ENCODE measurements at regions not wholly inside any gene's neighbourhood (a gene's known extent, or its start where the extent isn't known, plus 50 kb on each side); places are given as distances from the start of the nearest gene placed in this dataset.
"Not testable (repeated sequence)": the region's sequence is repeated elsewhere in the genome, so short reads cannot be mapped to it uniquely, and the experiment has no call there.

- no peak for DNase-seq (ENCODE audit: low read depth in 2 of 2)
These were observed 106.7 kb upstream of the KDM7A start for GRCh38 chr7:140283472-140283871.

- DNase-seq (ENCODE audit: low read depth in 2 of 2) = no peak
These were observed 105.2 kb upstream of the KDM7A start for GRCh38 chr7:140281960-140282359.

GRCh38 chr7:140281255-140281654, 104.5 kb upstream of the KDM7A start:
- DNase-seq (ENCODE audit: low read depth in 2 of 2) = no peak

DNA sequence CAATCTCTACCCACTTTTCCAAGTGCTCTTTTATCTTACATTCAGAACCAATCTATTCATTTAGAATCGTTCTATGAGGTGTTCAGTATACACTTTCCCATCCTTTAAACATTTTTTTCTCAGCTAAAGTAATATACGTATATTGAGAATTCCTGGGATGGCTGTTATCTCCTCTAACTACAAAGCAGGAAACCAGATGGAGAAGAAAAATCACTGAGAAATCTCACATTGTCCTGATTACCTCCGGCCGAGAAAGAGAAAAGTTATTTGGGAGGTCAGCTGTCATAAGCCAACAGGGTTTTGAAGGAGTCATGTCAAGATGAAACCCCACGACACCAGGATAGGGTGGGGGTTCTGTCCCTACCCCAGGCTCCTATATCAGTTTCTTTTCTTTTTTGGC, 99.2 kb upstream of the KDM7A start:
- DNase-seq (ENCODE audit: low read depth in 2 of 2) = no peak

DNA sequence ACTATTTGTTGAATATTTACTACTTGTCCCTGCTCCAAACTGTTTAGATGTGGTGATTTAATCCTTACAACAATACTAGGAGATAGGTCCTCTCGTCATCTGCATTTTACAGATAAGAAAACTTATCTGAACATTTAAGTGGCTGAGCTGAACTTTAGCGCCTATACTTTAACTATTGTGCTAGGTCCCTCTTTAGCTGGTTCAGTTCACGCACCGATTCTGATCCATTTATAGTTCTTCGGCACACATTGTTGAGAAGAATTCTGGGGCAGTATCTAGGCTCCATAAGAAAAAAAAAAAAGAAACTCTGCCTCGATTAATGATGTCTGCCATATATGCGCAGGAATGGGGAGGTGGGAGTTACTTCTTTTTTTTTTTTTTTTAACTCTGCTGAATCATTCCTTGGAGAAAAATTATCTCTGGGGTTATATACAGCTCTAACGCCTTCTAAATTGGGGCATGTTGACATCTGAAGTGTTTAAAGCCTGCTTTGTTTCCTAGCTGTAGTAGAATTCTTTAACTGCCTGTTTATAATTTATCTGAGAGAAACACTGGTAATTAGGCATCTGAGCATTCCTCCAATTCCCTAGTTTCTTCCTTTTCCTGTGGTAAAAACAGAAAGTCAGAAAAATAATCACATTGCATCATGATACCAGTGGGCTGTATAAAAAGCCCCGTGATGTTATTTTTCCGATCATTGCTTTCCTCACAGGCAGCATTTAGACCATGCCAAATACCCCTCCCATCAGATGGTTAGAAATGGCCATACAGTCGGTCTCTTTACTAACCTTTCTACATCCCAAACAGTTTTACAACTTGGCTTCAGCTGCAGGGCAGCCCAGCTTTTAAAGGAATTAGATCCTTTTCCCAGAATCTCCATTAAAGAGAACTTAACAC, 98.5 kb upstream of the KDM7A start:
- DNase-seq (ENCODE audit: low read depth in 2 of 2) = no peak

DNA sequence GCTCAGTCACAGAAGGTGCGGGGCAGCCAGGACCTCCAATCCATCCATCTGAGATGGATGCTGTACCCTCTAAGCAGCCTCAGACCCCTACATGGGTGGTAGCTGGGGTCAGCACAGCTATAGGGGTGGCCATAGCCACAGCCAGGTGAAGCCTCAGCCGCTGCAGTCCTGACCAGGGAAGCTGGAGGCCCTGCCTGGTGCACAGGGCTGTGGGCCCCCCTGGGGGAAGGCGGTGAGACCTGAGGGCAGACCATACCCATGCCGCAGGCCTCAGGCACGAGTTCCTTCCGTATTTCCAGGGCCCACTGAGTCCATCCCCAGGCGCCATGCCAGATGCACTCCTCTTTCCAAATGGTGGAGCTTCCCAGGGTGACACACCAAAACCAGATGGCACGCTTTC, 96.6 kb upstream of the KDM7A start:
- DNase-seq (ENCODE audit: low read depth in 2 of 2) = no peak

DNA sequence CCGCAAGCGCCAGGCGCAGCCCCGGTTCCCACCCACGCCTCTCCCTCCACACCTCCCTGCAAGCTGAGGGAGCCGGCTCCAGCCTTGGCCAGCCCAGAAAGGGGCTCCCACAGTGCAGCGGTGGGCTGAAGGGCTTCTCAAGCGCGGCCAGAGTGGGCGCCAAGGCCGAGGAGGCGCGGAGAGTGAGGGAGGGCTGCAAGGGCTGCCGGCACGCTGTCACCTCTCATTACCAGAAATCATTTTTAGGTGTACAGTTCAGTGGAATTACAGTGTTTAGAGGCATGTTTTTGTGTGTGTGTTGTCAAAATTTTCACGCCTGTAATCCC, 94.8 kb upstream of the KDM7A start:
- not testable (repeated sequence) for DNase-seq (ENCODE audit: low read depth in 2 of 2)

DNA sequence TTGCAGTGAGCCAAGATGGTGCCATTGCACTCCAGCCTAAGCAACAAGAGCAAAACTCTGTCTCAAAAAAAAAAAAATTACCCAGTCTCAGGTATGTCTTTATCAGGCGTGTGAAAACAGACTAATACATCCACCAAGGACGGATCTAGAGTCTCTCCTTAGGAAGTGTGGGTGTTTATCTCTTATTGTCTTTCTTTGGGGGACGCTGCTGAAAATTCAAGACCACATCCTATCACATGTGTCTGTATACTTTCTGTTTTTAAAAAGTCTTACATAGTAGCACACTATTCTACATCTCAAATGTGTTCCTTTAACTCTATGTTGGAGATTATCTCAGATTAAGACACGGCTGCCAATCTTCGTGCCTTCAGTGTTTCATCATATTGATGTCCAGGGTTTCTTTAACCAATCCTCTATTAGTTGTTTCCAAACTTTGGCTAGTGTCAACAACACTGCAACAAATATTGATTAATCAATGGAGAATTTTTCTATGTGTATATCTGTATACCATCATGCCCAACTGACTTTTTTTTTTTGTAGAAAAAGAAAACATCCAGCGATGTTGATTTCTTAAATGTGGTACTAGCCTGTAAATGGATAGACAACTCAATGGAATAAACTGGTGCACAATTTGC, 92.3 kb upstream of the KDM7A start:
- no peak for DNase-seq (ENCODE audit: low read depth in 2 of 2)

- DNase-seq (ENCODE audit: low read depth in 2 of 2) = no peak
These were observed 90.8 kb upstream of the KDM7A start for GRCh38 chr7:140267381-140268226.

DNA sequence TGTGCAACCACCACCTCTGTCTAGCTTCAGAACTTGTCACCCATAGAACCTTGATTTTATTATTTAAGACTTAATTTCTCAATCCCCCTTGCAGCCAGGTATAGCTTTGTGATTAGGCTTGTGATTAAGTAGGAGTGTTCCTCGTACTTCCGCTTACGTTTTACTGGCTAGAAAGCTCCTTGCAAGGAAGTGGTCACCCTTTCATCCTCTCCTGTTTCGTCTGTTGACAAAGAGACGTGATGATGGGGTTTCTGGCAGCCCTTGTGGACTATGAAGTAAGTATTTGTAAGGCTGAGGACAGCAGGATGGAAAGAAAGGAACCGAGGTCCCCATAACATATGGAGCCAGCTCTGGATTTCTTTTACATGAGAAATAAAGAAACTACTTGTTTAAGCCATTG, 86.5 kb upstream of the KDM7A start:
- no peak for DNase-seq (ENCODE audit: low read depth in 2 of 2)

DNA sequence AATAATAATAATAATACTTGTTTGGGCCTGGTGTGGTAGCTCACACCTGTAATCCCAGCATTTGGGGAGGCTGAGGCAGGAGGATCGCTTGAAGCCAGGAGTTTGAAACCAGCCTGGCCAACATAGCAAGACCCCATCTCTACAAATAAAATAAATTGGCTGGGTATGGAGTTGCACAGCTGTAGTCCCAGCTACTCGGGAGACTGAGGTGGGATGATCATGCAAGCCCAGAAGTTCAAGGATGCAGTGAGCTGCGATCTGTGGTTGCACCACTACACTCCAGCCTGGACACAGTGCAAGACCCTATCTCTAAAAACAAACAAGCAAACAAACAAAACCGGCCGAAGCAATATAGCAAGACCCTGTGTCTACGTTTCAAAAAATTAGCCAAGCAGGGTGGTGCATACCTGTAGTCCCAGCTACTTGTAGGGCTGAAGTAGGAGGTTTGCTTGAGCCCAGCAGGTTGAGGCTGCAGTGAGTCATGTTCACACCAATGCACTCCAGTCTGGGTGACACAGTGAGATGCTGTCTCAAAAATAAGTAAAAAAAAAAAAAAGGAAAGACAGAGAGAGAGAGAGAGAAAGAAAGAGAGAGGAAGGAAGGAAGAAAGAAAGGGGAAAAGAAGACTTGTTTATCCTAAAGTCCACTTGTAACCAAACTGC, 85.6 kb upstream of the KDM7A start:
- no peak for DNase-seq (ENCODE audit: low read depth in 2 of 2)

DNA sequence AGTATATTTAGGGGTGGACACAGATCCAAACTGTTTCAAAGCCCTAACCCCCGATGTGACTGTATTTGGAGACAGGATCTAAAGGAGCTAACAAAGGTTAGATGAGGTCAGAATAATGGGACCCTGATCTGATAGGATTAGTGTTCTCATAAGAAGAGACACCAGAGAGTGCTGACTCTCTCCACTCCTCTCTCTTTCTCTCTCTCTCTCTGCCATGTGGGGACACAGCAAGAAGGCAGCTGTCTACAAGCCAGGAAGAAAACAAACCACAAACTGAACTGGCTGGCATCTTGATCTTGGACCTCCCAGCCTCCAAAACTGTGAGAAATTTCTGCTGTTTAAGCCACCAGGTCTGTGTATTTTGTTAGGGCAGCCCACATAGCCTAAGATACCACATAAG, 84.7 kb upstream of the KDM7A start:
- no peak for DNase-seq (ENCODE audit: low read depth in 2 of 2)

DNA sequence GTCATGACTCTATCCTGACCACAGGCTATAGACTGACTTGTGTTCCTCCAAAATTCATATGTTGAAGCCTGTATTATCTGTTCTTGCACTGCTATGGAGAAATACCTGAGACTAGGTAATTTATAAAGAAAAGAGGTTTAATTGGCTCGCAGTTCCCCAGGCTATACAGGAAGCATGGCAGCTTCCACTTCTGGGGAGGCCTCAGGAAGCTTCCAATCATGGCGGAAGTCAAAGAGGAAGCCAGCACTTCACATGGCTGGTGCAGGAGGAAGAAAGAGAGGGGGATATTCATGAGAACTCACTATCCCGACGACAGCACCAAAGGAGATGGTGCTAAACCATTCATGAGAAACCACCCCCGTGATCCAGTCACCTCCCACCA, 84.3 kb upstream of the KDM7A start:
- no peak for DNase-seq (ENCODE audit: low read depth in 2 of 2)

DNA sequence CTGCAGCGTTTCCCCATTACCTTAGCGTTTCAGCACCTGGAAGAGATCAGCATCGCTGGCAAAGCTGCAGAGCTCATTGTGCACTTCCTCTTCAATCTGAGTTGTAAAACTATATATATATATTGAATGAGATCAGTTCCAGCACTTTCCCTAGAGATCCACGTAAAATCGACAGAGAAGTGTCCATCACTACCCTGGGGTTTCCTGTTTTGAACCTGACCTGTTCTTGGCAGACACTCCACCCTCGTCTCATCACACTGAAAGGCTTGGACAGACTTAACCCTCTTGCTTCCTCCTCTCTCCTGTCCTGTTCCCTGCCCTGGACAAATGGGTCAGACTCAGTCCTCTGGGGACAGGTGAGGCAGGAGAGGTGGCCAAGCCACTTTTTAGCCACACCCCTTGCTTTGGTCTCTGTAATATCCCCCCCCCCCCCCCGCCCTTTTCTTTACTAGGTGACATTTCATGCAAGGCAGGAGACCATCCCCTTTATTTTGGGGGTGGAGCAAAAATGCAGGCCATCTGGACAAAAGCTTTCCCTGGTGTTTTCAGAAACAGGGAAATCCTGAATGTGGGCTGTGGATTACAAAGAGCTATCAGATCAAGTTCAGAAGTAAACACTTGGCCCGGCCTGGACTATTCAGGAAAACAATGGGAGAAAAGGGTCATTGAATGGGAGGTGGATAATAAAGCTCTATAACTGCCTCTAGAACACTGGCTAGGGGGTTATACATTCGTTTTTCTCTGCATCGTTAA, 83.7 kb upstream of the KDM7A start:
- no peak for DNase-seq (ENCODE audit: low read depth in 2 of 2)

DNA sequence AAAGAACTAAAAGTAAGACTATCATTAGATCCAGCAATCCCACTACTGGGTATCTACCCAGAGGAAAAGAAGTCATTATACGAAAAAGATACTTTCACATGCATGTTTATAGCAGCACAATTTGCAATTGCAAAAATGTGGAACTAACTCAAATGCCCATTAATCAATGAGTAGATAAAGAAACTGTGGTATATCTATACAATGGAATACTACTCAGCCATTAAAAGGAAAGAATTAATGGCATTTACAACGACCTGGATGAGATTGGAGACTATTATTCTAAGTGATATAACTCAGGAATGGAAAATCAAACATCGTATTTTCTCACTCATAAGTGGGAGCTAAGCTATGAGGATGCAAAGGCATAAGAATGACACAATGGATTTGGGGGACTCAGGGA, 80.5 kb upstream of the KDM7A start:
- DNase-seq (ENCODE audit: low read depth in 2 of 2) = not testable (repeated sequence)

GRCh38 chr7:140254976-140255375, 78.2 kb upstream of the KDM7A start:
- not testable (repeated sequence) for DNase-seq (ENCODE audit: low read depth in 2 of 2)

- no peak for DNase-seq (ENCODE audit: low read depth in 2 of 2)
These were observed 72.4 kb upstream of the KDM7A start for GRCh38 chr7:140249036-140249806.

DNA sequence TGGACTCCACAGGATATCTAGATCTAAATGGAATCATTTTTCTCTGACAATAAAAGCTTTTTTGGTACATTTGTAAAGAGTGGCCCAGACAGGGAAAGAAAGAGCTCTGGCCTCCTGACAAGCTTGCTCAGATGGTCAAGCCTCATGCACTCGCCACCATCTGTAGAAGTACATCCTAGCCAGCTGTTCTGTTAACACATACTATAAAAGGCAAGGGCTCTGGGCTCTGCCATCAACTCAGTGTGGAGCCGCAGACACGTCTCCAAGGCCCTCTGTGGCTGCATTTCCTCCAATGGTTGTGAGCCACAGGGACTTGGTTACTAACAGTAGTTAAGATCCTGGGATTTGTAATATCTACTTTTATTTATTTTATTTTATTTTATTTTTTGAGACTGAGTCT, 70.8 kb upstream of the KDM7A start:
- DNase-seq (ENCODE audit: low read depth in 2 of 2) = no peak

- DNase-seq (ENCODE audit: low read depth in 2 of 2) = no peak
These were observed 68.9 kb upstream of the KDM7A start for GRCh38 chr7:140245611-140246105.

Measured in stimulated activated CD8-positive, alpha-beta memory T cell treated with anti-CD3 and anti-CD28 coated beads, Interleukin-15, amount 100 ng/mL, for 48 hours (primary cell).